ENCODE measurements at regions not wholly inside any gene's neighbourhood (a gene's known extent, or its start where the extent isn't known, plus 50 kb on each side); places are given as distances from the start of the nearest gene placed in this dataset.
"Not testable (repeated sequence)": the region's sequence is repeated elsewhere in the genome, so short reads cannot be mapped to it uniquely, and the experiment has no call there.

GRCh38 chr22:27300536-27301285 lies 500.8 kb downstream of the MN1 start:
- DNase-seq = no peak

- no peak for DNase-seq
Observed at GRCh38 chr22:27302501-27302900, 499.1 kb downstream of the MN1 start.

- no peak for DNase-seq
Observed at GRCh38 chr22:27303718-27304117, 497.8 kb downstream of the MN1 start.

- no peak for DNase-seq
Observed at GRCh38 chr22:27306771-27307170, 494.8 kb downstream of the MN1 start.

- DNase-seq = no peak
Observed at GRCh38 chr22:27307545-27308247, 493.9 kb downstream of the MN1 start.

- no peak for DNase-seq
Observed at GRCh38 chr22:27308513-27308912, 493.0 kb downstream of the MN1 start.

GRCh38 chr22:27309697-27310096 lies 491.9 kb downstream of the MN1 start:
- DNase-seq = no peak

- DNase-seq = no peak
Observed at GRCh38 chr22:27310966-27311697, 490.4 kb downstream of the MN1 start.

- DNase-seq = no peak
Observed at GRCh38 chr22:27311698-27312550, 489.6 kb downstream of the MN1 start.

GRCh38 chr22:27312565-27312964 lies 489.0 kb downstream of the MN1 start:
- DNase-seq = no peak

GRCh38 chr22:27312966-27313855 lies 488.3 kb downstream of the MN1 start:
- no peak for DNase-seq

- DNase-seq = no peak
Observed at GRCh38 chr22:27314276-27314807, 487.2 kb downstream of the MN1 start.

GRCh38 chr22:27315833-27316232 lies 485.7 kb downstream of the MN1 start:
- no peak for DNase-seq

GRCh38 chr22:27317096-27317495 lies 484.5 kb downstream of the MN1 start:
- no peak for DNase-seq

GRCh38 chr22:27317971-27318428 lies 483.6 kb downstream of the MN1 start:
- no peak for DNase-seq

- DNase-seq = no peak
Observed at GRCh38 chr22:27318516-27318915, 483.0 kb downstream of the MN1 start.

GRCh38 chr22:27323661-27324060 lies 477.9 kb downstream of the MN1 start:
- no peak for DNase-seq

GRCh38 chr22:27324908-27325307 lies 476.6 kb downstream of the MN1 start:
- not testable (repeated sequence) for DNase-seq

- no peak for DNase-seq
Observed at GRCh38 chr22:27327497-27327896, 474.1 kb downstream of the MN1 start.

- no peak for DNase-seq
Observed at GRCh38 chr22:27327981-27328721, 473.4 kb downstream of the MN1 start.
